ENCODE measurements at regions not wholly inside any gene's neighbourhood (a gene's known extent, or its start where the extent isn't known, plus 50 kb on each side); places are given as distances from the start of the nearest gene placed in this dataset.

GRCh38 chr12:59887178-59887577, 291.3 kb downstream of the SLC16A7 start:
- no peak for DNase-seq (ENCODE audit: low spot score)
- 85% methylated on average over 3 of the region's 3 CpGs for WGBS
- Histone ChIP-seq H3K4me3 (no peak overlapping the region), H3K36me3 (no peaks in the 10 kb centered on the region), H3K27ac (no peak overlapping the region), H3K4me1 (replicated peaks) (no peaks in the 10 kb centered on the region), H3K9me3 (no peaks in the 10 kb centered on the region), H3K27me3 (replicated peaks; ENCODE audit: insufficient read depth) (no peaks in the 10 kb centered on the region)
- intact Hi-C loops (cut with DNase I) = no loop called here
- no peak for TF ChIP-seq POLR2A (IDR thresholded peaks at IDR 0.05)
- TF ChIP-seq POLR2AphosphoS5 (IDR thresholded peaks at IDR 0.05) = no peak
- no peak for TF ChIP-seq CTCF (IDR thresholded peaks at IDR 0.05)

GRCh38 chr12:59890896-59891579, 295.2 kb downstream of the SLC16A7 start:
- DNase-seq (ENCODE audit: low spot score) = no peak
- Histone ChIP-seq H3K27me3 (replicated peaks; ENCODE audit: insufficient read depth) (no peaks in the 10 kb centered on the region), H3K9me3 (no peaks in the 10 kb centered on the region), H3K27ac (no peak overlapping the region), H3K4me3 (no peak overlapping the region), H3K4me1 (replicated peaks) (no peaks in the 10 kb centered on the region), H3K36me3 (no peaks in the 10 kb centered on the region)
- 94% methylated on average over 3 of the region's 3 CpGs for WGBS
- no peak for TF ChIP-seq POLR2A (IDR thresholded peaks at IDR 0.05)
- no peak for TF ChIP-seq CTCF (IDR thresholded peaks at IDR 0.05)
- TF ChIP-seq POLR2AphosphoS5 (IDR thresholded peaks at IDR 0.05) = no peak
- intact Hi-C loops (cut with DNase I) = no loop called here

- no peaks in the 10 kb centered on the region for H3K36me3 ChIP-seq
- no peak overlapping the region for H3K4me3 ChIP-seq
- no peaks in the 10 kb centered on the region for H3K9me3 ChIP-seq
- H3K27ac ChIP-seq = no peak overlapping the region
- H3K27me3 ChIP-seq (replicated peaks; ENCODE audit: insufficient read depth) = no peaks in the 10 kb centered on the region
- WGBS = 64% methylated on average over 1 of the region's 1 CpG
- DNase-seq (ENCODE audit: low spot score) = no peak
- intact Hi-C loops (cut with DNase I) = no loop called here
- TF ChIP-seq POLR2AphosphoS5 (IDR thresholded peaks at IDR 0.05) (no peak), CTCF (IDR thresholded peaks at IDR 0.05) (no peak), POLR2A (IDR thresholded peaks at IDR 0.05) (no peak)
- H3K4me1 ChIP-seq (replicated peaks) = no peaks in the 10 kb centered on the region
Observed at GRCh38 chr12:59895166-59895775, 299.4 kb downstream of the SLC16A7 start.

GRCh38 chr12:59904874-59905521, 309.2 kb downstream of the SLC16A7 start:
- Histone ChIP-seq H3K9me3 (no peaks in the 10 kb centered on the region), H3K36me3 (no peaks in the 10 kb centered on the region), H3K27ac (no peak overlapping the region), H3K4me3 (no peak overlapping the region), H3K27me3 (replicated peaks; ENCODE audit: insufficient read depth) (no peaks in the 10 kb centered on the region), H3K4me1 (replicated peaks) (no peaks in the 10 kb centered on the region)
- intact Hi-C loops (cut with DNase I) = no loop called here
- WGBS = 65% methylated on average over 3 of the region's 3 CpGs
- TF ChIP-seq POLR2AphosphoS5 (IDR thresholded peaks at IDR 0.05) (no peak), CTCF (IDR thresholded peaks at IDR 0.05) (no peak), POLR2A (IDR thresholded peaks at IDR 0.05) (no peak)
- no peak for DNase-seq (ENCODE audit: low spot score)

All from prostate gland (tissue), 2 donors.